ENCODE measurements at regions not wholly inside any gene's neighbourhood (a gene's known extent, or its start where the extent isn't known, plus 50 kb on each side); places are given as distances from the start of the nearest gene placed in this dataset.

DNA sequence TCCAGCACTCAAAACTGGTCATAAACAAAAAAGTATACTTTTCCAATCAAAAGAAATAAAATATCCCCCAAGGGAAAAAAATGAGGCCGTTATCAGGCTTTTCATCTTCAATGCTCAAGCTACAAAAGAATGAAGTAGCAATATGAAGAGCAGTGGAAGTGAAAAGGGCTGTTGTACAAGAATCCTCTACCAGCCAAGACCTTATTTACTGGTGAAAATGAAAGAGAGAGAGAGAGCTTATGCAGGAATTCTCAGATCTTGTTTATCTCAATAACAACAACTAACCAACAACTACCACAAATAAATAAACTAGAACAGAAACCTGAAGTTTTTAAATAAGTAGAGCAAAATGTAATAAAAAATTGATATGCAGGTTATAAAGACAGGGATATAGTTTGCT, 400.6 kb downstream of the HDGFL1 start:
- H3K4me3 Mint-ChIP-seq = no peak overlapping the region

DNA sequence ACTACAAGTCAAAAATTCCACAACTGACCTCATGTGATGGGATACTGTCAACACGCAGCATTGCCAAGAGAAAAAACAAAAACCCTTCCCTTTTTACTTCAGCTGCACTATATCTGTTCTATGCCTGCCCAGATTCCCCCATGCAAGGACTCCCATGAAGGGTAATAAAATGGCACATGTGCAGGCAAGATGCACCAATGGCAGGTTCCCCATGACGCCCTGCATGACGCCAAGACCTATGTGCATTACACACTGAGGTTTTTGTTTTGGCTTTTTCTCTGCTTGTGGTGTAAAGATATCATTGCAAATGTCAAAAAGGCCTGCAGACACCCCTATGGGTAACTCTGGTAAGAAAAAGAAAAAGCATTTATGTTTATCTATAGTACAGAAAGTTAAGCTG, 403.4 kb downstream of the HDGFL1 start:
- ChIA-PET POLR2A (no interaction called here), CTCF (no interaction called here)
- Histone ChIP-seq H3K36me3 (ENCODE audit: insufficient read depth, low read length) (no peaks in the 10 kb centered on the region), H3K4me3 (ENCODE audit: low read length) (no peak overlapping the region), H3K4me1 (ENCODE audit: insufficient read depth, low read length) (no peaks in the 10 kb centered on the region), H3K27ac (ENCODE audit: low read depth, low read length) (no peak overlapping the region), H3K27me3 (ENCODE audit: insufficient read depth, low read length, poor library complexity, severe bottlenecking) (no peaks in the 10 kb centered on the region), H3K9me3 (ENCODE audit: low read length) (no peaks in the 10 kb centered on the region)
- no peaks in the 10 kb centered on the region for H3K27me3 Mint-ChIP-seq
- H3K27ac Mint-ChIP-seq = no peak overlapping the region
- H3K9me3 Mint-ChIP-seq = peaks cover 0 to 5% (median 0%) of the 10 kb centered on the region in 5 donors
- H3K36me3 Mint-ChIP-seq = peaks cover 0 to 4% (median 0%) of the 10 kb centered on the region in 3 donors
- DNase-seq = no peak
- H3K4me1 Mint-ChIP-seq = no peaks in the 10 kb centered on the region
- no peak overlapping the region for H3K4me3 Mint-ChIP-seq

More for the DNA sequence above, 400.6 kb downstream of the HDGFL1 start:
- Mint-ChIP-seq H3K27me3 (no peaks in the 10 kb centered on the region), H3K27ac (no peak overlapping the region), H3K4me1 (no peaks in the 10 kb centered on the region), H3K9me3 (peaks cover 0 to 7% (median 5%) of the 10 kb centered on the region in 5 donors), H3K36me3 (peaks cover 0 to 4% (median 0%) of the 10 kb centered on the region in 3 donors)
- Histone ChIP-seq H3K4me1 (ENCODE audit: insufficient read depth, low read length) (no peaks in the 10 kb centered on the region), H3K27ac (ENCODE audit: low read depth, low read length) (no peak overlapping the region), H3K4me3 (ENCODE audit: low read length) (no peak overlapping the region), H3K27me3 (ENCODE audit: insufficient read depth, low read length, poor library complexity, severe bottlenecking) (no peaks in the 10 kb centered on the region), H3K36me3 (ENCODE audit: insufficient read depth, low read length) (no peaks in the 10 kb centered on the region), H3K9me3 (ENCODE audit: low read length) (no peaks in the 10 kb centered on the region)
- ChIA-PET POLR2A (no interaction called here), CTCF (no interaction called here)
- no peak for DNase-seq

DNA sequence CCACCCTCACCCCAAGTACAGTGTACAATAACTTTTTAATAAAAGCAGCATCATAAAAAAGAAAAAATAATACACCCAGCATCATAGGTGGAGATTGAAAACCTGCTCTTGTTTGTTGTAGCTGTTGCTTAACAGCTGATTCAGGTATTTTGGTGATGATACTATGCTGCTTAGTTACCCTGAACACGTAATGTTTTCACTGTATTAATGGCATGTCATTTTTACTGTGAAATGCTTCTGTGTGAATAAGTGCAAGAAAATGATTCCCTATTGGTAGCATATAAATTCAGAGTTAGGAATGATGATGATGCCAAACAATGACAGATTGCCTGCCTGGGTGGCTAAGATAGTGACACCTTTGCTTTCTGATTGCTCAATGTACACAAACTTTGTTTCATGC, 405.7 kb downstream of the HDGFL1 start:
- POLR2A ChIA-PET = no interaction called here
- DNase-seq = no peak
- Mint-ChIP-seq H3K9me3 (peaks cover 0 to 11% (median 3%) of the 10 kb centered on the region in 5 donors), H3K4me1 (no peaks in the 10 kb centered on the region), H3K27me3 (no peaks in the 10 kb centered on the region), H3K27ac (no peak overlapping the region), H3K36me3 (no peaks in the 10 kb centered on the region), H3K4me3 (no peak overlapping the region)
- H3K36me3 ChIP-seq (ENCODE audit: insufficient read depth, low read length) = no peaks in the 10 kb centered on the region
- CTCF ChIA-PET = no interaction called here
- no peaks in the 10 kb centered on the region for H3K9me3 ChIP-seq (ENCODE audit: low read length)
- H3K4me3 ChIP-seq (ENCODE audit: low read length) = no peak overlapping the region
- H3K27me3 ChIP-seq (ENCODE audit: insufficient read depth, low read length, poor library complexity, severe bottlenecking) = no peaks in the 10 kb centered on the region
- no peaks in the 10 kb centered on the region for H3K4me1 ChIP-seq (ENCODE audit: insufficient read depth, low read length)
- H3K27ac ChIP-seq (ENCODE audit: low read depth, low read length) = no peak overlapping the region

DNA sequence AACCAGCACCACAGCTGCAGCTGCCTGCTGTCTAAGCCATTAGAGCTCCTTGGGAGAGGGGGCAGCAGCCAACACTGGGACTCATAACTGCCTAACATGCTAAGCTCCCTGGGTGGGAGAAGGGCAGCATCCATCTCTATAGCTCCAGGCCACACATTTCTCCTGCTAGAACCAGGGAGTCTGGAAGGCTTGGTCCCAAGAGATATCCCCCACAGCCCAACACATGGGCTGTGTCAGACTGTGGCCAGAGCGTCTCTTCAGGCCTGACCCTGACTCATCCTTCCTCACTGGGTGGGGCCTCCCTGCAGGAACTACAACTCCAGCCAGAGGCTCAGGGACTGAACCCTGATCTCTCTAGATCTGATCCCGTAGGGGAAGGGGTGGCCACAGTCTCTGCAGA, 411.1 kb downstream of the HDGFL1 start:
- Mint-ChIP-seq H3K36me3 (no peaks in the 10 kb centered on the region), H3K4me3 (no peak overlapping the region), H3K27ac (no peak overlapping the region), H3K27me3 (no peaks in the 10 kb centered on the region), H3K4me1 (no peaks in the 10 kb centered on the region), H3K9me3 (peaks cover 0 to 19% (median 9%) of the 10 kb centered on the region in 5 donors)
- ChIA-PET POLR2A (no interaction called here), CTCF (no interaction called here)
- Histone ChIP-seq H3K4me1 (ENCODE audit: insufficient read depth, low read length) (no peaks in the 10 kb centered on the region), H3K36me3 (ENCODE audit: insufficient read depth, low read length) (no peaks in the 10 kb centered on the region), H3K4me3 (ENCODE audit: low read length) (no peak overlapping the region), H3K9me3 (ENCODE audit: low read length) (no peaks in the 10 kb centered on the region), H3K27ac (ENCODE audit: low read depth, low read length) (no peak overlapping the region), H3K27me3 (ENCODE audit: insufficient read depth, low read length, poor library complexity, severe bottlenecking) (no peaks in the 10 kb centered on the region)
- no peak for DNase-seq

DNA sequence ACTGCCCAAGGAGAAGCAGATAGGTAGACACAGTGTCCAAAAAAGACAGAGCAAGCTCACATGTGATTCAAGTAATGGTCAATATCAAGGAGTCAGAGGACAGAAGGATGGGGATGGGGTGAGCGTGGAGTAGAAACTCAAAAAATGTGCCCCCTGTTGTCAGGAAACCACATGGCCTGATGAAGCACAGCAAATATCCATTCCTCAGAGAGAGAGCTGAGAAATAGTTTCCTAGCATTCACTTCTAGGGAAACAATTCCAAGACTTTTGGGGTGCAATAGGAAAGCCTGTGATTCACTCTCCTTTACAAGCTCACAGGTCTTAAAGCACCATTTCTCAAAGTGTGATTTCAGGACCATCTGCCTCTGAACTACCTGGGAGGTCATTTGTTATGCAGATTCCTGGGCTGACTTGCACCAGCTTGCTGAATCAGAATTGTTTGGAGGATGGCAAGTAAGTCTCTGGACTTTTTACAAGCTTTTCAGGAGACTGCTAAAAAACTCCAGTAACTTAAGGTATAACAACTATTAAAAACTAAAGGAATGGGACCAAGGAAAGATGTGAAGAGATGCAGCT, 432.8 kb downstream of the HDGFL1 start:
- DNase-seq = no peak
- Histone ChIP-seq H3K4me1 (ENCODE audit: insufficient read depth, low read length) (no peaks in the 10 kb centered on the region), H3K9me3 (ENCODE audit: low read length) (no peaks in the 10 kb centered on the region), H3K36me3 (ENCODE audit: insufficient read depth, low read length) (no peaks in the 10 kb centered on the region), H3K27ac (ENCODE audit: low read depth, low read length) (no peak overlapping the region), H3K27me3 (ENCODE audit: insufficient read depth, low read length, poor library complexity, severe bottlenecking) (no peaks in the 10 kb centered on the region), H3K4me3 (ENCODE audit: low read length) (no peak overlapping the region)
- POLR2A ChIA-PET = no interaction called here
- no peaks in the 10 kb centered on the region for H3K36me3 Mint-ChIP-seq
- CTCF ChIA-PET = no interaction called here
- no peaks in the 10 kb centered on the region for H3K27me3 Mint-ChIP-seq
- no peaks in the 10 kb centered on the region for H3K4me1 Mint-ChIP-seq
- no peak overlapping the region for H3K4me3 Mint-ChIP-seq
- no peak overlapping the region for H3K27ac Mint-ChIP-seq
- peaks cover 0 to 28% (median 8%) of the 10 kb centered on the region in 5 donors for H3K9me3 Mint-ChIP-seq

DNA sequence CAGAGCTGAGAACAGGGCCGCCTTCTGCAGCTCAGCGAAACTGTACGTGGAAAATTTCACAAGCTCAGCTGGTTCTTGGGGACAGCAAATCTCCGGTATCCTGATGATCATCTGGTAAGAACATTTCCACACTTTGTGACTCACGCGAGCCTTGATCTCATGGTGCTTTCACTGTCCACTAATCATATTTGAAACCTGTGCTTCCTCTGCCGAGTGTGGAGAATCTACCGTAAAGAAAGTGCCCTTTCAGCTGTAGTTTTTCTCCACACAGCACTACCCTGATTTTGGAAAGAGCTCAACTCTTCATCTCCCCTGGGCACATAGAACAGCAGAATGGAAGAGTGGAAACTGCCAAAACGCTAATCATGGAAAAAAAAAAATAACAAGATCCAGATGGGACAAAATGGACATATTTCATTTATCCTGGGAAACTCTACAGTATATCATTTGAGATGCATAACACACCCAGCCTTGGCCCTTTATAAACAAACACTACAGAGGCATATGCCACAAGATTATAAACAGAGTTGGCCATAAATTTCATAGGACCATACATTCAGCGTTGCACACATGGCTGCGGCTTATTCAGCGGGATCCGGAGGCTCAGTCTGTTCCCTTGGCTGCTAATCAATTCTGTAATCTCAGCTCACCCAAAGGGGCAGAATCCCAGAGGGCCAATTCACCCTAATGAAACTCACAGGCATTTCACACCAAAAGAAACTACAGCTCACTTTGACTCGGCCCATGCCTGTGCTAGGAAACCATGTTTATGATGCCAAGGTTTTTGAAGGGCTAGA, 434.5 kb downstream of the HDGFL1 start:
- no peaks in the 10 kb centered on the region for H3K4me1 ChIP-seq (ENCODE audit: insufficient read depth, low read length)
- POLR2A ChIA-PET = no interaction called here
- H3K4me3 ChIP-seq (ENCODE audit: low read length) = no peak overlapping the region
- H3K9me3 Mint-ChIP-seq = peaks cover 0 to 28% (median 8%) of the 10 kb centered on the region in 5 donors
- no peaks in the 10 kb centered on the region for H3K27me3 ChIP-seq (ENCODE audit: insufficient read depth, low read length, poor library complexity, severe bottlenecking)
- no peak overlapping the region for H3K27ac ChIP-seq (ENCODE audit: low read depth, low read length)
- DNase-seq = no peak
- no peak overlapping the region for H3K27ac Mint-ChIP-seq
- no peaks in the 10 kb centered on the region for H3K27me3 Mint-ChIP-seq
- no peaks in the 10 kb centered on the region for H3K4me1 Mint-ChIP-seq
- CTCF ChIA-PET = no interaction called here
- no peaks in the 10 kb centered on the region for H3K36me3 ChIP-seq (ENCODE audit: insufficient read depth, low read length)
- H3K4me3 Mint-ChIP-seq = no peak overlapping the region
- no peaks in the 10 kb centered on the region for H3K36me3 Mint-ChIP-seq
- no peaks in the 10 kb centered on the region for H3K9me3 ChIP-seq (ENCODE audit: low read length)

DNA sequence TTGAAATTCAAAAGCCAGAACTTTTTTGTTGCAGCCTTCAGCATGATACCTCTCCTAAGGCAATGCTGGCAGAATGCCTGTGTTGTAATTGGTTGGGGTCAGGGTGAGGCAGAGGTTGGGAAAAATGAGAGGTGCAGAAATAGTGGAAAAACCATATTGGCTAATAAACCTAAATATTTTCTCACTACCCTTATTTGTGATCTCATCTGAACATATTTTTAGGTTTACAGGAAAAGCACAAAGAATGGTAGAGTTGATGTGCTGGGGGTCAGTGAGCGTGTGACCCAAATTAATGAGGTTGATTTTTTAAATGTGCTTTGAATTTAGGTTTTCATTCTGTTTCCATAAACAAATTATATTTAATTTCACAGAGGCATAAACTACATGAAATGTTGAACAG, 437.3 kb downstream of the HDGFL1 start:
- Mint-ChIP-seq H3K27ac (no peak overlapping the region), H3K36me3 (no peaks in the 10 kb centered on the region), H3K4me1 (no peaks in the 10 kb centered on the region), H3K9me3 (peaks cover 0 to 17% (median 3%) of the 10 kb centered on the region in 5 donors), H3K4me3 (no peak overlapping the region), H3K27me3 (no peaks in the 10 kb centered on the region)
- POLR2A ChIA-PET = no interaction called here
- no peak overlapping the region for H3K27ac ChIP-seq (ENCODE audit: low read depth, low read length)
- no peak overlapping the region for H3K4me3 ChIP-seq (ENCODE audit: low read length)
- CTCF ChIA-PET = no interaction called here
- no peaks in the 10 kb centered on the region for H3K36me3 ChIP-seq (ENCODE audit: insufficient read depth, low read length)
- H3K9me3 ChIP-seq (ENCODE audit: low read length) = no peaks in the 10 kb centered on the region
- no peaks in the 10 kb centered on the region for H3K27me3 ChIP-seq (ENCODE audit: insufficient read depth, low read length, poor library complexity, severe bottlenecking)
- DNase-seq = no peak
- no peaks in the 10 kb centered on the region for H3K4me1 ChIP-seq (ENCODE audit: insufficient read depth, low read length)

DNA sequence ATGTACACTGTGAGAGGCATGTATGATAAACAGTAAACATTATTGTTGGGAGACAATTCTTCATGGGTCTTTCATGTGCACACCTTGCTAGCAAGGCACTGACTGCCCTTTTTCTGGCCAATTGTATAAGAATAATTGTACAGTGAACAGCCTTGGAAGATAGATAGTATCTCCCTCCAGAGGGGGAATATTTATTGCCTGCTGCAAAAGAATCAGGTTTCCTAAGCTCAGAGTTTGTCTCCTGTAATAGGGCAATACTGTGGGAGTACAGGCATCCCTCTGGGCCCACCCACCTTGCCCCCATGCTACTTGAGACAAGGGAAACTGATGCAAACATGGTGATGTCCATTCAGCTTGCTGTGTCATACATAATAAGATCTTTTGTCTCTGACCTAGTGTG, 442.2 kb downstream of the HDGFL1 start:
- H3K9me3 ChIP-seq (ENCODE audit: low read length) = no peaks in the 10 kb centered on the region
- Mint-ChIP-seq H3K27ac (no peak overlapping the region), H3K36me3 (no peaks in the 10 kb centered on the region), H3K4me3 (no peak overlapping the region), H3K9me3 (peaks cover 0 to 7% (median under 1%) of the 10 kb centered on the region in 5 donors), H3K4me1 (no peaks in the 10 kb centered on the region), H3K27me3 (no peaks in the 10 kb centered on the region)
- H3K4me3 ChIP-seq (ENCODE audit: low read length) = no peak overlapping the region
- no peaks in the 10 kb centered on the region for H3K27me3 ChIP-seq (ENCODE audit: insufficient read depth, low read length, poor library complexity, severe bottlenecking)
- POLR2A ChIA-PET = no interaction called here
- H3K4me1 ChIP-seq (ENCODE audit: insufficient read depth, low read length) = no peaks in the 10 kb centered on the region
- DNase-seq = no peak
- CTCF ChIA-PET = no interaction called here
- H3K36me3 ChIP-seq (ENCODE audit: insufficient read depth, low read length) = no peaks in the 10 kb centered on the region
- no peak overlapping the region for H3K27ac ChIP-seq (ENCODE audit: low read depth, low read length)

All from CD8-positive, alpha-beta memory T cell (primary cell).